ENCODE measurements at regions not wholly inside any gene's neighbourhood (a gene's known extent, or its start where the extent isn't known, plus 50 kb on each side); places are given as distances from the start of the nearest gene placed in this dataset.

GRCh38 chr10:64313967-64314366, 792.8 kb downstream of the REEP3 start:
- TF ChIP-seq CREB5 (CRISPR knock-in tag; IDR thresholded peaks at IDR 0.05; ENCODE audit: low read depth) (no peak), CSRNP3 (CRISPR knock-in tag; IDR thresholded peaks at IDR 0.05) (no peak), GLIS3 (CRISPR knock-in tag; IDR thresholded peaks at IDR 0.05) (no peak), ZFP3 (CRISPR knock-in tag; IDR thresholded peaks at IDR 0.05) (no peak), PATZ1 (CRISPR knock-in tag; IDR thresholded peaks at IDR 0.05; ENCODE audit: borderline replicate concordance) (no peak), TCF4 (CRISPR knock-in tag; IDR thresholded peaks at IDR 0.05; ENCODE audit: borderline replicate concordance) (no peak)
